HEK293 (cell line): ENCODE measurements at regions not wholly inside any gene's neighbourhood (a gene's known extent, or its start where the extent isn't known, plus 50 kb on each side); places are given as distances from the start of the nearest gene placed in this dataset.

ENCODE experiments used
- CTCF ChIA-PET: fragments of 350-600 bp; formaldehyde crosslinking; extraction: SDS; loops from one replicate; lab custom pipeline; 2021; ENCODE audit warnings: antibody characterized with exemption; lab: Yijun Ruan, JAX
- POLR2A ChIA-PET: fragments of 300-600 bp; formaldehyde crosslinking; extraction: SDS; loops from one replicate; lab custom pipeline; 2020; ENCODE audit warnings: antibody characterized with exemption, inconsistent platforms; lab: Yijun Ruan, JAX
- H3K27ac ChIP-seq: fragments of 200-500 bp; sonication (Bioruptor generic); 2 replicates; pipeline ENCODE4 v1.5.1; 2014; ENCODE audit warnings: low read depth, low read length, control low read depth, inconsistent platforms; ENCODE audit errors: extremely low read depth
- H3K36me3 ChIP-seq, 2 experiments: fragments of 200-500 bp in 1 of 2; sonication (Bioruptor generic) in 1 of 2; 1 replicate in 1 of 2; 2 replicates in 1 of 2; pipeline ENCODE4 v1.5.1; 2014 to 2017; ENCODE audit warnings: inconsistent platforms in 2 of 2, low read length in 2 of 2; ENCODE audit not compliant: control insufficient read depth in 2 of 2, insufficient read depth in 1 of 2
- H3K4me1 ChIP-seq: fragments of 200-500 bp; sonication (Bioruptor generic); 2 replicates; pipeline ENCODE4 v1.5.1; 2014; ENCODE audit warnings: mild to moderate bottlenecking, low read length, inconsistent platforms; ENCODE audit not compliant: control insufficient read depth, insufficient read depth
- H3K4me3 ChIP-seq: 2 replicates; pipeline ENCODE4 v1.5.1; 2011; ENCODE audit warnings: low read depth, mild to moderate bottlenecking, control low read depth, low read length, moderate library complexity
- H3K9me3 ChIP-seq: fragments of 200-500 bp; sonication (Bioruptor generic); 2 replicates; pipeline ENCODE4 v1.5.1; 2014; ENCODE audit warnings: low read depth, low read length, inconsistent platforms; ENCODE audit not compliant: control insufficient read depth, insufficient read depth
- KLF7 ChIP-seq: fragments of 450-650 bp; formaldehyde crosslinking; IDR thresholded peaks from 2 replicates; pipeline ENCODE4 v1.5.1; 2016; ENCODE audit warnings: missing biosample characterization, missing genetic modification characterization, borderline replicate concordance
- PRDM1 ChIP-seq: fragments of 450-650 bp; formaldehyde crosslinking; IDR thresholded peaks from 2 replicates; pipeline ENCODE4; 2016; ENCODE audit warnings: missing biosample characterization, missing genetic modification characterization
- SCRT2 ChIP-seq: fragments of 450-650 bp; formaldehyde crosslinking; IDR thresholded peaks from 2 replicates; pipeline ENCODE4 v1.5.1; 2016; ENCODE audit warnings: missing biosample characterization, missing genetic modification characterization
- ZBTB7A ChIP-seq: fragments of 450-650 bp; formaldehyde crosslinking; IDR thresholded peaks from 2 replicates; pipeline ENCODE4 v1.5.1; 2016; ENCODE audit warnings: low read depth, missing biosample characterization, missing genetic modification characterization
- ZFP37 ChIP-seq: fragments of 450-650 bp; formaldehyde crosslinking; IDR thresholded peaks from 2 replicates; pipeline ENCODE4 v1.5.1; 2016; ENCODE audit warnings: missing biosample characterization, missing genetic modification characterization
- ZFP41 ChIP-seq: fragments of 450-650 bp; formaldehyde crosslinking; IDR thresholded peaks from 2 replicates; pipeline ENCODE4 v1.5.1; 2016; ENCODE audit warnings: missing biosample characterization, missing genetic modification characterization, borderline replicate concordance
- ZNF132 ChIP-seq: fragments of 450-650 bp; formaldehyde crosslinking; IDR thresholded peaks from 2 replicates; pipeline ENCODE4 v1.5.1; 2017; ENCODE audit warnings: missing biosample characterization, missing genetic modification characterization, borderline replicate concordance
- ZNF169 ChIP-seq: fragments of 450-650 bp; formaldehyde crosslinking; IDR thresholded peaks from 2 replicates; pipeline ENCODE4 v1.5.1; 2016; ENCODE audit warnings: missing biosample characterization, missing genetic modification characterization
- ZNF24 ChIP-seq: fragments of 450-650 bp; formaldehyde crosslinking; IDR thresholded peaks from 2 replicates; pipeline ENCODE4 v1.5.1; 2016; ENCODE audit warnings: missing biosample characterization, missing genetic modification characterization
- ZNF391 ChIP-seq: fragments of 450-650 bp; formaldehyde crosslinking; IDR thresholded peaks from 2 replicates; pipeline ENCODE4 v1.5.1; 2016; ENCODE audit warnings: low read depth, missing biosample characterization, missing genetic modification characterization, borderline replicate concordance
- ZNF549 ChIP-seq: fragments of 450-650 bp; IDR thresholded peaks from 2 replicates; pipeline ENCODE4 v1.5.1; 2018; ENCODE audit warnings: missing biosample characterization, missing genetic modification characterization, mild to moderate bottlenecking, inconsistent platforms, moderate library complexity
- ZNF600 ChIP-seq: fragments of 450-650 bp; formaldehyde crosslinking; IDR thresholded peaks from 2 replicates; pipeline ENCODE4 v1.5.1; 2016; ENCODE audit warnings: missing biosample characterization, missing genetic modification characterization
- ZNF624 ChIP-seq: fragments of 450-650 bp; formaldehyde crosslinking; IDR thresholded peaks from 2 replicates; pipeline ENCODE4 v1.5.1; 2017; ENCODE audit warnings: missing biosample characterization, missing genetic modification characterization
- ZNF626 ChIP-seq: fragments of 450-650 bp; sonication (Bioruptor Pico); formaldehyde crosslinking; IDR thresholded peaks from 2 replicates; pipeline ENCODE4 v1.5.1; 2018; ENCODE audit warnings: missing biosample characterization, missing genetic modification characterization, inconsistent platforms
- ZNF677 ChIP-seq: fragments of 450-650 bp; IDR thresholded peaks from 2 replicates; pipeline ENCODE4 v1.5.0; 2018; ENCODE audit warnings: missing biosample characterization, mild to moderate bottlenecking, missing genetic modification characterization, moderate library complexity
- ZNF76 ChIP-seq: fragments of 450-650 bp; formaldehyde crosslinking; IDR thresholded peaks from 2 replicates; pipeline ENCODE4; 2016; ENCODE audit warnings: low read depth, missing biosample characterization, missing genetic modification characterization, borderline replicate concordance
- ZSCAN16 ChIP-seq: fragments of 450-650 bp; formaldehyde crosslinking; IDR thresholded peaks from 2 replicates; pipeline ENCODE4 v1.5.1; 2016; ENCODE audit warnings: missing biosample characterization, missing genetic modification characterization
- ZSCAN30 ChIP-seq: fragments of 450-650 bp; IDR thresholded peaks from 2 replicates; pipeline ENCODE4 v1.5.1; 2018; ENCODE audit warnings: missing biosample characterization, mild to moderate bottlenecking, missing genetic modification characterization, moderate library complexity
- ZXDB ChIP-seq: fragments of 450-650 bp; formaldehyde crosslinking; IDR thresholded peaks from 2 replicates; pipeline ENCODE4 v1.5.1; 2016; ENCODE audit warnings: missing biosample characterization, missing genetic modification characterization
- TF ChIP-seq, protein P1 (sequence below): fragments of 450-650 bp; IDR thresholded peaks from 2 replicates; pipeline ENCODE4 v1.5.1; 2018; ENCODE audit warnings: missing biosample characterization, mild to moderate bottlenecking, missing genetic modification characterization
- TF ChIP-seq, protein P2 (sequence below): fragments of 450-650 bp; formaldehyde crosslinking; IDR thresholded peaks from 2 replicates; pipeline ENCODE4 v1.5.1; 2017; ENCODE audit warnings: missing biosample characterization, missing genetic modification characterization
- TF ChIP-seq, protein P3 (sequence below): fragments of 450-650 bp; formaldehyde crosslinking; IDR thresholded peaks from 2 replicates; pipeline ENCODE4 v1.5.1; 2017; ENCODE audit warnings: missing biosample characterization, missing genetic modification characterization

DNA sequence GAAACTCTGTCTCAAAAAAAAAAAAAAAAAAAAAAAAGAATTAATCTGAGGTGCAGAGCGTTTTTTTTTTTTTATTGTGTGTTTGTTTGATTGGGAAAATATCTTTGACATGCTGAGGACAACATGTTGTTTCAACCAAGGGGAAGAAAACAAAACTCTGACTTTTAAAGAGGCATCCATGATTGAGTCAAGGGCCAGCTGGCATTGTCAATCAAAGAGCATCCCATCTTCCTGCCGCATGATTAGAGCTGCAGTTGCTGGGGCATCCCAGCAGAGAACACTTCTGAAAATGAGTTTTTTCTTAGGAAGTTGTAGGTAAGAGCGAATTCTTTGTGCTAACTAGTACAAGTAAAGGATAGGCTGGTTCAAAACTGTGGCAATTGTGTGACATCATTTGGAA is 200.9 kb upstream of the DAAM1 start:
- ChIA-PET CTCF (no interaction called here), POLR2A (no interaction called here)
- no peak overlapping the region for H3K4me3 ChIP-seq
- H3K9me3 ChIP-seq, result no peaks in the 10 kb centered on the region
- TF ChIP-seq ZSCAN30 (no peak), ZNF600 (tag by site-specific recombination) (no peak), ZNF626 (tag by site-specific recombination) (no peak), ZBTB7A (no peak), ZNF76 (tag by site-specific recombination) (no peak), ZNF549 (tag by site-specific recombination) (no peak), ZNF624 (tag by site-specific recombination) (no peak), ZXDB (tag by site-specific recombination) (no peak), ZNF24 (tag by site-specific recombination) (no peak), SCRT2 (tag by site-specific recombination) (no peak), KLF7 (tag by site-specific recombination) (no peak), ZFP37 (tag by site-specific recombination) (no peak)
- TF ChIP-seq, protein P1, sequence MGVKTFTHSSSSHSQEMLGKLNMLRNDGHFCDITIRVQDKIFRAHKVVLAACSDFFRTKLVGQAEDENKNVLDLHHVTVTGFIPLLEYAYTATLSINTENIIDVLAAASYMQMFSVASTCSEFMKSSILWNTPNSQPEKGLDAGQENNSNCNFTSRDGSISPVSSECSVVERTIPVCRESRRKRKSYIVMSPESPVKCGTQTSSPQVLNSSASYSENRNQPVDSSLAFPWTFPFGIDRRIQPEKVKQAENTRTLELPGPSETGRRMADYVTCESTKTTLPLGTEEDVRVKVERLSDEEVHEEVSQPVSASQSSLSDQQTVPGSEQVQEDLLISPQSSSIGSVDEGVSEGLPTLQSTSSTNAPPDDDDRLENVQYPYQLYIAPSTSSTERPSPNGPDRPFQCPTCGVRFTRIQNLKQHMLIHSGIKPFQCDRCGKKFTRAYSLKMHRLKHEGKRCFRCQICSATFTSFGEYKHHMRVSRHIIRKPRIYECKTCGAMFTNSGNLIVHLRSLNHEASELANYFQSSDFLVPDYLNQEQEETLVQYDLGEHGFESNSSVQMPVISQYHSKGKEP, result no peak
- TF ChIP-seq, protein P2, sequence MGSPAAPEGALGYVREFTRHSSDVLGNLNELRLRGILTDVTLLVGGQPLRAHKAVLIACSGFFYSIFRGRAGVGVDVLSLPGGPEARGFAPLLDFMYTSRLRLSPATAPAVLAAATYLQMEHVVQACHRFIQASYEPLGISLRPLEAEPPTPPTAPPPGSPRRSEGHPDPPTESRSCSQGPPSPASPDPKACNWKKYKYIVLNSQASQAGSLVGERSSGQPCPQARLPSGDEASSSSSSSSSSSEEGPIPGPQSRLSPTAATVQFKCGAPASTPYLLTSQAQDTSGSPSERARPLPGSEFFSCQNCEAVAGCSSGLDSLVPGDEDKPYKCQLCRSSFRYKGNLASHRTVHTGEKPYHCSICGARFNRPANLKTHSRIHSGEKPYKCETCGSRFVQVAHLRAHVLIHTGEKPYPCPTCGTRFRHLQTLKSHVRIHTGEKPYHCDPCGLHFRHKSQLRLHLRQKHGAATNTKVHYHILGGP (tag by site-specific recombination), result no peak
- no peaks in the 10 kb centered on the region for H3K4me1 ChIP-seq
- H3K36me3 ChIP-seq, result no peaks in the 10 kb centered on the region
- H3K27ac ChIP-seq, result no peak overlapping the region

DNA sequence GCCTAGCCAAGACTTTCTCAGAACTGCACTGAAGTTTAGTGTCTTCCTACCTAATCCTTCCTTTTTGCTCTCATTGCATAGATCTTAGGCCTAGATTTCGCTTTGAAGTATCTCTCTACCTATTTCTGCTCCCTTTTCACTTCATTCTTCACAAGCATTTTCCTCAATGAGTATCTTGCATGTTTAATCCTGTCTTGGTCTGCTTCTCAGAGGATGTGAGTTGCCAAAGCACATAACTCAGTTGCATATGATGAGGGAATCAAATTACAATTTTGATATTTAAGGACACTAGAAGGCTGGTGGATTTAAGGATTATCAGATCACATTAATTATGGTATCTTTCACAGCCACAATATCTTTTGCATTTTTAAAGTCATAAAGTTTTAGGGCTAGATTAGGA is 195.5 kb upstream of the DAAM1 start:
- no peaks in the 10 kb centered on the region for H3K36me3 ChIP-seq
- POLR2A ChIA-PET, result no interaction called here
- TF ChIP-seq ZNF132 (no peak), PRDM1 (tag by site-specific recombination) (no peak), ZNF391 (tag by site-specific recombination) (no peak), ZFP41 (tag by site-specific recombination) (no peak)
- TF ChIP-seq, protein P3, sequence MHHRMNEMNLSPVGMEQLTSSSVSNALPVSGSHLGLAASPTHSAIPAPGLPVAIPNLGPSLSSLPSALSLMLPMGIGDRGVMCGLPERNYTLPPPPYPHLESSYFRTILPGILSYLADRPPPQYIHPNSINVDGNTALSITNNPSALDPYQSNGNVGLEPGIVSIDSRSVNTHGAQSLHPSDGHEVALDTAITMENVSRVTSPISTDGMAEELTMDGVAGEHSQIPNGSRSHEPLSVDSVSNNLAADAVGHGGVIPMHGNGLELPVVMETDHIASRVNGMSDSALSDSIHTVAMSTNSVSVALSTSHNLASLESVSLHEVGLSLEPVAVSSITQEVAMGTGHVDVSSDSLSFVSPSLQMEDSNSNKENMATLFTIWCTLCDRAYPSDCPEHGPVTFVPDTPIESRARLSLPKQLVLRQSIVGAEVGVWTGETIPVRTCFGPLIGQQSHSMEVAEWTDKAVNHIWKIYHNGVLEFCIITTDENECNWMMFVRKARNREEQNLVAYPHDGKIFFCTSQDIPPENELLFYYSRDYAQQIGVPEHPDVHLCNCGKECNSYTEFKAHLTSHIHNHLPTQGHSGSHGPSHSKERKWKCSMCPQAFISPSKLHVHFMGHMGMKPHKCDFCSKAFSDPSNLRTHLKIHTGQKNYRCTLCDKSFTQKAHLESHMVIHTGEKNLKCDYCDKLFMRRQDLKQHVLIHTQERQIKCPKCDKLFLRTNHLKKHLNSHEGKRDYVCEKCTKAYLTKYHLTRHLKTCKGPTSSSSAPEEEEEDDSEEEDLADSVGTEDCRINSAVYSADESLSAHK (tag by site-specific recombination), result no peak
- TF ChIP-seq, all 188 proteins: peak for 0
- no peaks in the 10 kb centered on the region for H3K9me3 ChIP-seq
- H3K27ac ChIP-seq, result no peak overlapping the region
- H3K4me1 ChIP-seq, result no peaks in the 10 kb centered on the region
- no peak overlapping the region for H3K4me3 ChIP-seq
- CTCF ChIA-PET, result no interaction called here

DNA sequence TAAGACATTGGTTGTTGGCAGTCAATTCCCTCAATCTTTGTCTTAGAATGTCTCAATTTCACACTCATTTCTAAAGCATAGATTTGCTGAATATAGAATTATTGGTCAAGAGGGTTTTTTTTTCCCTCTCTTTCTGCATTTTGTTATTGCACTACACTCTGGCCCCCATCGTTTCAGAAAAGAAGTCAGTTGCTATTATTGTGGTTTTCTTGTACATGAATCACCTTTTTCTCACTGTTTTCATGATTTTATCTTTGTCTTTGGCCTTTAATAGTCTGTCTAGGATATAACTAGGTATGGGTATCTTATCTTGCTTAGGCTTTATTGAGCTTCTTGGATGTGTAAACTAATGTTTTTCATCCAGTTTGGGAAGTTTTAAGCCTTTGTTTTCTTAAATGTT is 194.3 kb upstream of the DAAM1 start:
- TF ChIP-seq ZNF169 (tag by site-specific recombination) (no peak), ZSCAN16 (tag by site-specific recombination) (no peak), ZNF677 (tag by site-specific recombination) (no peak)
- ChIA-PET CTCF (no interaction called here), POLR2A (no interaction called here)

More for the DNA sequence above, 194.3 kb upstream of the DAAM1 start:
- Histone ChIP-seq H3K27ac (no peak overlapping the region), H3K4me1 (no peaks in the 10 kb centered on the region), H3K36me3 (no peaks in the 10 kb centered on the region), H3K9me3 (no peaks in the 10 kb centered on the region), H3K4me3 (no peak overlapping the region)
